ENCODE measurements at regions not wholly inside any gene's neighbourhood (a gene's known extent, or its start where the extent isn't known, plus 50 kb on each side); places are given as distances from the start of the nearest gene placed in this dataset.
A peak's percentile ranks its signal among the peaks of the same experiment; 100 is the strongest.

DNA sequence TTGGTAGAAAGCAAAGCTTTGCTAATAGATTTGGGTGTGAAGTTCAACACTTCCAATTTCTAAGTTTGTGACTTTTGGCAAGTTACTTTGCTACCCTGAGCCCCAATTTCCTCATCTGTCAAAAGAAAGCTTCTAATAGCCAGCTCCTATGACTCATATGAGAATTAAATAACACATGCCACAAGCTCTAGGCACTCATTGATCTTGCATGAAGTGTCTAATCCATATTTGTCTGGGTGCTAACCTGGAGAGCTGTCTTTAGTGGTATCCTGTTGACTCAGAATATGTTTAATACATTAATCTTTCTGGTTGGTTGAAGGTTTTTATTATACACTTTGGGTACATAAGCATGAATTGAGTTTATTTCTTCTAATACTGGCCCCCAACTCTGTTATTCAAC, 188.8 kb downstream of the POSTN start:
- DNase-seq (ENCODE audit: low spot score): no peak

DNA sequence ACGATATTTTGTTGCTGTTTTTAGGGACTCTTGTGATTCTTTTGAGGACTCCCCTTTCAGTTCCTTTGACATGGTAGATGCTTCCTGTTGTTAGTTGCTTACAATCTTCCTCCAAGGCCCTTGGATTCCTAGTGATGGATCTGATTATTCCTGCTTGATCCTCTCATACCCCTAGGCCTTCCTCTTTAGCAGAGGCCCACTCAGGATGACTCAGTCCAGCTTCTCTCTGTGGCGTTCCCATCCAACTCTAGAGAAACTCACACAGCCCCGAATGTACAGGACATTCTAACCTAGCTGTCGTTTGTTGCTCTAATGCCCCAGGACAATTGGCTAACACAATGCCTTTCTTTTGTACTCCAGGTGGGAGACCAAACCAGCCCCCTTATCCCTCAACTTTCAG, 191.4 kb downstream of the POSTN start:
- no peak for DNase-seq (ENCODE audit: low spot score)

DNA sequence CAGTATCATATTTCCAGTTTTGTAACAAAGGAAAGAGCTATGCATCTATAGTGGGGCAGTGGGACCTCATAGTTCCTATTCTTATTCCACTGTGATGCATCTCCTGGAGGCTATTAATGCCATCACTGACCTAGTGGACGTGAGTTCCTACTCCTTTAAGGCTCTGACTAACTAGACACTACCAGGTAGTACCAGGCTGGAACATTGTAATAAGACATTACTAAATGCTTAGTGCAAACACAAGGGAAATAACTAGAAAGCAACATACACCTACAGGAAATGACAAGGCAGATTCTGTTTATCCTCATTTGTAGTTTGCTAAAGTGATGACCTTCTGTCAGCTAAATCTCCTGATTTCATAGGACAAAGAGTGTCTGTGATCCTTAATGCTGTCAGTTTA, 192.5 kb downstream of the POSTN start:
- no peak for DNase-seq (ENCODE audit: low spot score)

DNA sequence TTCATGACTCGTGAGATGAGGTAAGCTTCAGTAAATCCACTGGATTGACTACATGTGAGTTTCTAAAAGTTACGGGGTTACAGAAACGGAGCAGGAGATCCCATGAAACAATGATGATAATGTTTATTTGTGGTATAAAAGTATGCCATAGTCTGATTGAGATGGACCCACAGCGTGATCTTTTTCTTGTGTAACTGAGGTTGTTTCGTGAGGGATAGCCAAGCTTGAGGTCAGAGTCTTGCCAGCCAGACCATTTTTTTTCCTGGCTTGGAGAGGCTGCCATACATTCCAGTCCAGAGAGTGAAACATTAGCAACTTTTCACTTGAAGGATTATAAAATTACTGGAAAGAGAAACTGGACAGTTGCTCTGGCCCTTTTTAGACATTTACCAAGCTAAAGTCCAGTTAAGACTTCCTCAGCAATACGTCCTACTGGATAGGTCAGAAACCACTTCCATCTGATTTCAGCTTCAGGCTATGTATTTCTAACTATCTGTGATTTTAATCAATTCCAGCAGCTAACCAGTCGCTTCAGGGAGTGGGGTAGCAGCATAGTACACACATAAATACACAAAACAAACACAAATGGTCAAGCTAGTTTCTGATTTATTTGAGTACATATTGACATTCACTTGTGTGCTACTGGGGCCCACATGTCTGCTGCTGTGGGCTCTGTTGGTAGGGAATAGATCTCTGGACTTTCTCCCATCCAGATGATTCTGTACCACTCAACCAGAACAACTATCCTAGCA, 194.6 kb downstream of the POSTN start:
- DNase-seq (ENCODE audit: low spot score): no peak

DNA sequence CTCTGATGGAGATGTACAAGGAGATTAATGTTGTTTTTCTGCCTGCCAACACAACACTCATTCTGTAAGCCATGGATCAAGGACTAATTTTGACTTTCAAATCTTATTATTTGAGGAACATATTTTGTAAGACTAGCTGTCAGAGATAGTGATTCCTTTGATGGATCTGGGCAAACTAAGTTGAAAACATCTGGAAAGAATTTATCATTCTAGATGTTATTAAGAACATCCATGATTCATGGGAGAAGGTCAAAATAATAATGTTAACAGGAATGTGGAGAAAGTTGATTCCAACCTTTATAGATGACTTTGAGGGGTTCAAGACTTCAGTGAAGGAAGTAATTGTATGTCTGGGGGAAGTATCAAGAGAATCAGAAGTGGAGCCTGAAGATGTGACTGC, 196.8 kb downstream of the POSTN start:
- no peak for DNase-seq (ENCODE audit: low spot score)

DNA sequence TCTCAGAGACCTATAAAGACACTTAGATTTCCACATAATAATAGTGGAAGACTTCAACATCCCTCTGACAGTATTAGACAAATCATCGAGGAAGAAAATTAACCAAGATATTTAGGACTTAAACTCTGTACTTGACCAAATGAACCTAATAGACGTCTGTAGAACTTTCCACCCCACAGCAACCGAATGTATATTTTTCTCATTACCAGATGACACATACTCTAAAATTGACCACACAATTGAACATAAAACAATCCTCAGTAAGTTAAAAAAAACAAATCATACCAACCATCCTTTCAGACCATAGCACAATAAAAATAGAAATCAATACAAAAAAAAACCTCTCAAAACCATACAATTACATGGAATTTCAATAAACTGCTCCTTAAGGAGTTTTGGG, 201.0 kb downstream of the POSTN start:
- no peak for DNase-seq (ENCODE audit: low spot score)

DNA sequence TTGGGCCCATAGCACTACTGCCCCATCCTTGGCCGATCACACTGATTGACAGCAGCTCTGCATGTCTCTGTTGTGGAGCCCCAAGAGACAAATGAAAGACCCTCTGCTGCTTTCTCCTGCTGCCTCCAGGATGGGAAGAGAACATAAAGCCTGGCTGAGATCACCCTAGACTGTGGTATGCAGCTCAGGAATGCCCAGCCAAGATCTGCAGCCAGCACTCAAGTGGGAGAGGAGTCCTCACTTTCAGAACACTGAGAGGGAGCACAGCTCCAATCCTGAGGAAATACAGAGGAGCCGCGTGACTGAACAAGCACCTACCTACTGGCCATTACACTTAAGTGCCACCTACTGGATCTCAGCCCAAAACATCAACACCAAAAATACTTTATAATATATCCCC, 203.0 kb downstream of the POSTN start:
- DNase-seq (ENCODE audit: low spot score): no peak

DNA sequence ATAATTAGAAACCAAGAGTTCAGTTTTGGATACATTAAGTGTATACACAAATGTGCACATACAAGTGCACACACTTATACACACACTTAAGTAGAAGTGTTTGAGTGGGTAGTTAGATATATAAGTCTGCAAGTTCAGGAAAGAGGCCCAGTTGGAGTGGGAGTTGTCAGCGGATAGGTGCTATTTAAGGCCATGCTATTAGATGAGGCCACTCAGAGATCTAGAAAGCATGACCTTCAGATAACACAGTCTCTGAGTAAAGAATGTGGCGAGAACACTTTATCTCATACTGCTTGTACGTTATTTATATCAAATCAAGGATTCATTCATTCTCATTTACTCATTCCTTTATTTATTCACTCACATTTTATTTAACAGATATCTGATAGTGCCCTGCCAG, 206.2 kb downstream of the POSTN start:
- DNase-seq (ENCODE audit: low spot score): no peak

DNA sequence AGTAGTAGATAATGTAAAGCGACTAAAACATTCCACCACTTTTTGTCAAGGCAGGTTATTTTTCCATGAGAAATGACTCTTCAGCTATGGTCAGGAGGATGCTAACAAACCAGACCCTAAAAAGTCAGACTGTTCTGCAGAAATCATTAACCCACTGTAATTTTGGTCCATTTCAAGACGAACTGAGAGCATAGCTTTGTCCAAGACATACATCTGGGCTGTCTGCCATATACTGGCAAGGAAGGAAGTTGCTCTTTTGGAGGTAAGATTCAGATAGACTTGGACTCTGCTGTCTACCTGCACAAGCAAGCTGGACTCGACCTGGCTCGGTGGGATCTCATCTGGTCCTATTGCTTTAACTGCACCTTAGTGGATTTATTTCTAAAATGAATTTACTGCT, 207.8 kb downstream of the POSTN start:
- DNase-seq (ENCODE audit: low spot score): no peak

DNA sequence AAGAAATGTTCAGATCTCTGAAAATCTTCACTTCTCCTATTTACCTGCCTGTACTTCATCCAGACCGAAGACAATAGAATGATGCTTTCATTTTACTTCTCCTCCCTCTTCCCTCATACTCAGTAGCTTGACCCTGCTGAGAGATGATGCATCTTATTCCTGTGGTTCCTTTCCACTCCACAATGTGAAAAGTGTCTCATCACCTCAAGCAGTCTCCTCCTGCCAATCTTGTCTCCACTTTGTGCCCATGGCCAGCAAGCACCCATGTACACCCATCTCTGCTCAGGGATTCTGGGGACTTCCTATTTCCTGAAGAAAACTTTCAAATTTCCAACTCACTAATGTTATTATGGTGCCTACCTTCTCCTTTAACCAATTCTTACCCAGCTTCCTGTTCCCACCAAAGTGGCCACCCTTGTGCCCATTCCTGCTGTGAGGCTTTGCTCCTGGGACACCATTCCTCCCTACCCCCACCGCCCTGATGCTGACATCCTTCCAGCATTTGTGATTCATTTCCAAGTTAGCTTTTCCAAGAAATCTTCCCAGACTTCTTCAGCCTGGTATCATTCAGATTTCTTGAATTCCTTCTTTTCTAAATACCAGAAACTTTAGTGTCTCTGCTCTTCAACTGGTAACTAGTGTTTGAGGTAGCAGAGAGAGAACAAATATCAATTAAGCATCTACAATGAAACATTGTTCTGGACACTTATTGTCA, 212.5 kb downstream of the POSTN start:
- DNase-seq (ENCODE audit: low spot score): no peak

DNA sequence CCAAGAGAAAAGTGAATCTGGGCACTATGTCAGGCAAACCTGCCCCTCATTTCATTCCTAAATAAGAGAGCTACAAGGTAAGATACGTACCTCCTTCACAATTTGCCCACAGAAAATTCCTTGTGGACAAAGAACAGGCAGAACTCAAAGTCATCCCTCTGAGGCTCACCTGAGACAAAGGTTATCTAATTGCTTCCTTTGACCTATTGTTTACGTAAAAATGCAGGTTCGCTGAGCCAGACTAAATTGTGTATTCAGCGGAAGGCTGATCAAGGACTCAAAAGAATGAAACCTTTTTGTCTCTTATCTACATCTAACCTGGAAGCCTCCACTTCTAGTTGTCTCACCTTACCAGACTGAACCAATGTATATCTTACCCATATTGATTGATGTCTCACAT, 213.3 kb downstream of the POSTN start:
- no peak for DNase-seq (ENCODE audit: low spot score)

DNA sequence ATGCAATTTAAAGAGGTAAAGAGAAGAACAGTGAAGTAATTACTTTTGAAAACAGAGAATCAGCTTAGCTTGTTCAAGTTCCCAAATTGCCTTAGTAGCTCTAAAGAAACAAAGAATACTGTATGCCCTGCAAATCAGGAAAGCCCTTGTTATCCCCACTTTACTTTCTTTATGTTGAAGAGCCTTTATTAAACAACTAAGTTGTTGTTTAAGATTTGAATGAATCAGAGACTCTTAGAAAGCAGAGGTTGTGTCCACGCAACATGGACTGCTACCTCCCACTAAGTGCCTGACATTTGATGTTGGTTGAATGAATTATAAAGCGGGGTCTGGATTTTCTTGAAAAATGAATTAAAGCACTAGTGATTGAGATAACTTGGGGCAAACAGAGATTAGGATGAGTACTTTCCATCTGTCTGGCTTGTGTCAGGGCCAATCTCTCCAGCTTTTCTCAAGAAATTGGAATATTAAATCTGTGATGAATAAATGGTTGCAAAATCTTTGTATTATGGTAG, 214.7 kb downstream of the POSTN start:
- DNase-seq (ENCODE audit: low spot score): peak; percentile 11

DNA sequence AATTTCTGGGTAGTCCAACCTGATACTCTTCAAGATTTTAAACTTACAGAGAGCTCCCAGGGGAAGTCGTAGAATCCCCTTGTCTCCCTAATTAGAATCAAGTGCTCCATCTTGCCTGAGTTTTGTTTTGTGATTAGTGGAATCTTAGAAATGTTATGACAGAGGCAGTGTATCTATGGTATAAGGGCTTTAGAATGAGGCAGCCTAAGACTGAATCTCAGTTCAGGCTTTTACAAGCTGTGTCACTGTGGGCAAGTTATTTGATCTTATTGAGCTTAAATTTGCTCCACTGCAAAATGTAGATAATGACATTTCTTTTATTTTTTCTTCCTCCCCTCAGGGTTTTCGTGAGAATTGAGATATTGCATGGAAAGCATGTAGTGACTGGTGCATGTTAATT, 215.5 kb downstream of the POSTN start:
- DNase-seq (ENCODE audit: low spot score): no peak

DNA sequence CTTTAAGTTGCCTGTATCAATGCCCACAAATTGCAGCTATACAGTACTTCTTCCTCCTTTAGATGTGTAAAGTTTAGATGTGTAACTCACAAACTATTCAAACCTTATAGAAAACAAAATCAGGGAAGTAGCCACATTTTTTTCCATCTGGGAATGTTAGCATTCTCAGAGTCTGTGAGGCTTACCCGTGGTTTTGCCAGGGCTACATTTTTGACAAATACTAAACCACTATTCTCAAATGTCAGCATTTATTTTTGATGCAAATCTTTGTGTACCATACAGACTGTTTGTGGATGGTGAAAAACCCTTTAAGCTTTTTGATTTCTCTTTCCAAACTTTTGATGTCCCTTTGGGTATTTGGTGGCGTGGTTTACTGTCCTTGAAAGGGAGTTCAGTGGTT, 216.4 kb downstream of the POSTN start:
- DNase-seq (ENCODE audit: low spot score): no peak

DNA sequence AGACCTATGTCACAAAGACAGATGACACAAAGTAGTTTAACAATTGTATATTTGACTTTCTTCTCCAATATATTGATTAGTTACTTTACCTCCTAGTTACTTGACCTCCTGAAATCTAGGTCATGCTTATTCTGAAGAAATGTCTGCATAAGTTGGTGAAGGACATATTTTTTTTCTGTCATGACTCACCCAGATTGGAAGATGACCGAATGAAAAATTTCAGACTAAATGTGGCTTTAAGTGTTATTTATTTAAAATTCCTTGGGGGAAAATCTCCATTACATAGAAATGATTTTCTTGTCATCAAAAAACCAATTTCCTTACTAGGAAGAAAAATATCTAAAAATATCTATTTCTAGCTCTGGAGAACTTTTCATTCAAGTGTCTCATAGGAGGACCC, 217.1 kb downstream of the POSTN start:
- DNase-seq (ENCODE audit: low spot score): no peak

DNA sequence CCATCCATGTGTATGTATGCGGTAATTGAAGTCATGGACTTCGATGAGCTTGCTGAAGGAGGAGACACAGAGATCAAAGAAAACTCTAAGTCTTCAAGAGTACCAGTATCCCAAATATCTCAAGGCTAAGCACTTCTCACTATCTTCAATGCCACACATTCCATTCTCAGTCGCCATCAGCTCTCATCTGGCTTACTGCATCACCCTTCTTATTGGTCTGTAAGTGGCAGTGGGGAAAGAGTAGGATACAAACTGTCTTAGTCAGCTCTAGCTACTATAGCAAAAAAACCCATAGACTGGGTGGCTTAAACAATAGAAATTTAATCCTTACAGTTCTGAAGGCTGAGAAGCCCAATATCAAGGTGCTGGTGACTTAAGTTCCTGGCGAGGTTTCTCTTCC, 218.7 kb downstream of the POSTN start:
- no peak for DNase-seq (ENCODE audit: low spot score)

DNA sequence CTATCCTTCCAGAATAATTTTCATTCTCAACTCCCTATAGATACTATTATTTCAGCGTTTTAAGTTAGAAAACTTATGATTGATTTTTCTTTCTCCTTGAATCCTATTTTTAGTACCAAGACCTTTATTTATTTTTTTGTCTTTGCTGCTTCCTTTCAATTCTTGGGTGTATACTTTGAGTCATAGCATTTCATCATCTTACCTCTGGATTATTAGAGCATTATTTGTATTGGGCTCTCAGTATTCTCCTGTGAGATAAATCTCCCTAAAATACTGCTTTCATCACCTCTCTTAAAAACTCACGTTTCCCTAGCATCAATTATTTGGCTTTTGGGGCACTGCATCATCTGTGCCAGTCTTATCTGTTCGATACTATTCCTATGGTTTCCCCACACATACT, 222.8 kb downstream of the POSTN start:
- no peak for DNase-seq (ENCODE audit: low spot score)

DNA sequence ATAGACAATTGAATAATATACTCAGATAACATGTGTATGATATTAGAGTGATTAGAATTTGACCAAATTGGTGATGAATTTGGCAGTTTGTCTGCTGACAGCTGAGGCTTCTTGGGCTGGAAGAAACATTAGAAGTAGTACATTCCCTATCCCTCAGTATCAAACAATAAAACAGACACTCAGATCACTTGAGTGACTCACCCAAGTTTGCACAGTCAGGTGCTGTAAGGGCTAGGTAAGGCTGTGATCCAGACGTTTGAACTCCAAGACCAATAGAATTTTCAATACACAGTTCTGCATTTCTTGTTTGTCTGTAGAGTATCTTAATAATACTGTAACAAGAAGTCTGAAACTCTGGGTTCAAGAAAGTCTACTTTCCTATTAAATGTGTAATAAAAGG, 223.5 kb downstream of the POSTN start:
- DNase-seq (ENCODE audit: low spot score): no peak

DNA sequence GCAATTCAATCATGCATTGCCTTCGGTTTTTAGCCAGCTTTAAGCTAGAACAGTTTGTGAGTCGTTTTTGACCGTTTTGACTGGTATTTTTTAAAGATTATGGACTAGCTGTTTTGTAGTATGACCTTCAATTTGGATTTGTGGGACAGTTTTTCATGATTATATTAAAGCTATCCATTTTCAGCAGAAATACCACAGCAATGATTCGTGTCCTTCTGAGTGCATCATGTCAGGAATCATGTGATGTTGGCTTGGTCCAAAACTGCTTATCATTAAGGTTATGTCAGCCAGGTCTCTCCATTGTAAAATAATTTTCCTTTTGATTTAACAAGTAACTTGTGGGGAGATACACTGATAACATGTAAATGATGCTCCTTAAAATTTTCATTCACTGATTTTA, 229.0 kb downstream of the POSTN start:
- DNase-seq (ENCODE audit: low spot score): no peak

DNA sequence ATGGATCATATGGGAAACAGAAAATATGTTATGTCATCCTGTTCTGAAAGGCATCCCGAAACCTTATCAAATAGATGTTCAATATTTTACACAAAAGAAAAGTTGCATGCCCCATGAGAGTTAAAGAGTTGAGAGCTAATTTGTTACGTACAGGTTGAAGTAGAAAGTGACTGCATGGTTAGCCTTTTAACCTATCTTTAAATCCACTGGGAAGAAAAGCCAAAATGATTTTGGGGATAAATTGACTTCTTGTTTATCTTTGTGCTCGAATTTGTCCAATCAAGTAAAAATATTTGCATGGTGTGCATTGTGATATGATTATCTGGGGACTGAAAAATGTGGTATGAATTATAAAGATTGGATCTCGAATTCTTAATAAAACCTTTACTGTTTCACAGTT, 230.1 kb downstream of the POSTN start:
- DNase-seq (ENCODE audit: low spot score): no peak

DNA sequence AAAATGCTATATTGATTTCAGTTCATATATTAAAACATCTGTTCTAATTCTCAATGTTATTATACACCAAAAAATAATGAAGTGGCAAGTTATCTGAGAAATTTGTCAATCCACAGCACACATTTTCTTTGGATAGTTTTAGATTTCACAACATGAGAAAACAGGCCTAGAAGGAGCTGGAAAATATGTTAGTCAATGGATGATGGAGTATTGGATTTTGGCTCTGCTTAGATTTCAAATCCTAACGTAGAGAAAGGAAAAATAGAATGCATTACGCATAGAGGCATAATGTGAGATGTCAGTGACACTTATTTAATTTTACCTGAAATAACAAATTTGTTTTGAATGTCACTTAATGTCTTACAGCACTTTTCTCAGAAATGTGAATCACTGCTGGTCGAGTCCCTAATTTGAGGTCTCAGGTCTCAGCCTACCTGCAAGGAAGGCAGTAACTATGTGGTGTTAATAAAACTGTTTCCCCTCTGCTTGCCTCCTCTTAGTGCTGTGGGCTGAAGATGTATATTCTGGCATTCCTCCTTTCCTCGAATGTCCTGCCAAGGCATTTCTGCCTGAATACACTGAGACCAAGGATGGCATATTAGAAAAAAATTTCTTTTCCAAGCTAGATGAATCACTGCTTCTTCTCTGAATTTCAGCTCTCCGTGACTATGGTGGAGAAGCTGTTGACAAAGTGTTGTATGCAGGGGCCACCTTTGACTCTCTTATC, 232.4 kb downstream of the POSTN start:
- no peak for DNase-seq (ENCODE audit: low spot score)

DNA sequence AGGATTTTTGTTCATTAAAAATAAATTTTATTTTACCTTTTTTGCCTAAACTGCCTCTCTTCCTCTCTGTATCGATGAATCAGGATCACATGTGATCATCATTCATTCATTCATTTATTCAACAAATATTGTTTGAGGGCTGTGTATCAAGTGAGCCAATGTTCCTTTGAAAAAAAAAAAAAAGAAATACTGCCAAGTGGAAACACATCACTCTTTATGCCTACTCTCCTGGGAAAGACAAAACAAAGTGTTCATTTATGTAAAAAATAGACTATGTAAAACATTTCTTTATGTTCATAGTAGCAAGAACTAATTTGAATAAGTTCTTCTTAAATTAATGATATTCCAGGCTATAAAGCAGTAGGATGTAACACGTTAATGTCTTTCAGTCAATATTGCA, 233.1 kb downstream of the POSTN start:
- DNase-seq (ENCODE audit: low spot score): no peak

DNA sequence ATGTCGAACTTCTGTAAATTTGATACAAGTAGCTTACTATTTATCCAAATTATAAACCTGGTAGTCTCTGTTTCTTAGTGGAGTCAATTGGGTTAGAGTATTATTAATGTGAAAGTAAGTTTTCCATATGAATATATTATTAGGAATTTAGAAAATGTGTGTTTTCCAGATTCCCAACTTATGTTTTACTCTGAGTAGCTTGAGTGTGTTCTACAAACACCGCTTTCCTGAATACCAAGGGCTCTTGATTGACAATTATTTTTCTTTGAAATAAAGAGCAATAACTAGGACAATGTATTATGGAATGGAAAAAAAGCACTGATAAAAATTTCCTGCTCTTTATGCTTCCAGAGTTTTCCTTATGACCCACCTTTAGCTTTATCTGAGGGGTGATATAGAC, 233.6 kb downstream of the POSTN start:
- no peak for DNase-seq (ENCODE audit: low spot score)
